ENCODE measurements at regions not wholly inside any gene's neighbourhood (a gene's known extent, or its start where the extent isn't known, plus 50 kb on each side); places are given as distances from the start of the nearest gene placed in this dataset.
"Not testable (repeated sequence)": the region's sequence is repeated elsewhere in the genome, so short reads cannot be mapped to it uniquely, and the experiment has no call there.

- DNase-seq (ENCODE audit: low spot score) = no peak
- no peak for TF ChIP-seq CTCF (IDR thresholded peaks at IDR 0.05; ENCODE audit: extremely low read depth, missing control alignments)
Observed at GRCh38 chr2:37767959-37768925, 96.8 kb upstream of the CDC42EP3 start.

GRCh38 chr2:37769551-37769950 lies 98.1 kb upstream of the CDC42EP3 start:
- no peak for TF ChIP-seq CTCF (IDR thresholded peaks at IDR 0.05; ENCODE audit: extremely low read depth, missing control alignments)
- DNase-seq (ENCODE audit: low spot score) = no peak

GRCh38 chr2:37770797-37771196 lies 99.4 kb upstream of the CDC42EP3 start:
- no peak for DNase-seq (ENCODE audit: low spot score)
- TF ChIP-seq CTCF (IDR thresholded peaks at IDR 0.05; ENCODE audit: extremely low read depth, missing control alignments) = no peak

- DNase-seq (ENCODE audit: low spot score) = no peak
- TF ChIP-seq CTCF (IDR thresholded peaks at IDR 0.05; ENCODE audit: extremely low read depth, missing control alignments) = no peak
Observed at GRCh38 chr2:37771600-37772088, 100.2 kb upstream of the CDC42EP3 start.

GRCh38 chr2:37773371-37774130 lies 102.1 kb upstream of the CDC42EP3 start:
- no peak for DNase-seq (ENCODE audit: low spot score)
- no peak for TF ChIP-seq CTCF (IDR thresholded peaks at IDR 0.05; ENCODE audit: extremely low read depth, missing control alignments)

- DNase-seq (ENCODE audit: low spot score) = not testable (repeated sequence)
Observed at GRCh38 chr2:37774171-37774944, 102.9 kb upstream of the CDC42EP3 start.
